Fibroblast of villous mesenchyme (primary cell): ENCODE measurements at regions not wholly inside any gene's neighbourhood (a gene's known extent, or its start where the extent isn't known, plus 50 kb on each side); places are given as distances from the start of the nearest gene placed in this dataset.

Source experiments
- DNase-seq: peaks from one replicate; pipeline ENCODE4 v3.0.0-alpha.2; 2010; ENCODE audit warnings: low read depth
- H3K4me3 ChIP-seq: 2 replicates; pipeline ENCODE4 v1.5.1; 2011; ENCODE audit warnings: low read depth, mild to moderate bottlenecking, low read length
- CTCF ChIP-seq: IDR thresholded peaks from 2 replicates; pipeline ENCODE4 v1.5.1; 2012; ENCODE audit warnings: low read depth, mild to moderate bottlenecking, low read length; ENCODE audit not compliant: insufficient read depth

DNA sequence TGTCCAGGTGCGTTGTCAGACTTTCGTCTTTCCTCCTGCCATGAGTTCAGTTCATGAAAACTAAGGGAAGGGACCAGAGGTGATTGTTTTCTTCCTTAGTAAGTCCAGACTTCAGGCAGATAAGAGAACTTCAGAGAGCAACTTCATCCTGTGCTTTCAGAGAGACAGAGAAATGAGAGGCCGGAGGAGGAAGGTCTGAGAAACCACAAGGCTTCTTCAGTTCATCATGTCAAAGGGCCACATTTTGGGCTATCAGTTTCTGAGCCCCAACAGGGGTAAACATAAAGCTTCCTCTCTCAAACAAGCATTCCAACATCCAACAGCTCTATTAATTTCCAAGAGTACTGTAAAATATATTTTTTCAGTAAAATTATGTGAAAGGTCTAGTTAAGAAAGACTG, 668.4 kb upstream of the NRP1 start:
- DNase-seq, result no peak
- H3K4me3 ChIP-seq, result no peak overlapping the region
- no peak for TF ChIP-seq CTCF

DNA sequence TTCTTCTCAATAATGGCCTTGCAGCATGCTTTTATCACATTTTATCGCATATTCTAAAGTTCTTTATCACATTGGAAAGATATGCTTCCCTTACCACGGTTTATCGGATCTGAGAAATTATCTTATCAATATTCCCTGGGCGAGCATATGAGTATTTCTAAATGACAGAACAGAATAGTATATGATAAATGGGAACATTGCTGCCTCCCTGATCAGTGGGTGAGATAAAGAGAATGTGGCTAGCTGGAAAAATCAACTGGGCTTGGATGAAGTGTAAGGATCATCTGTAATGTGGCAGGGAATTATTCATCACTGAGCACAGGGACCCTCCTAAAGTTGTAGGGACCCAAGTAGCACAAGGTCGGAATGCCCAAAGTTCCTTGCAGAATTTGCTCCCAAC, 667.4 kb upstream of the NRP1 start:
- no peak for DNase-seq
- TF ChIP-seq CTCF, result no peak
- H3K4me3 ChIP-seq, result no peak overlapping the region

DNA sequence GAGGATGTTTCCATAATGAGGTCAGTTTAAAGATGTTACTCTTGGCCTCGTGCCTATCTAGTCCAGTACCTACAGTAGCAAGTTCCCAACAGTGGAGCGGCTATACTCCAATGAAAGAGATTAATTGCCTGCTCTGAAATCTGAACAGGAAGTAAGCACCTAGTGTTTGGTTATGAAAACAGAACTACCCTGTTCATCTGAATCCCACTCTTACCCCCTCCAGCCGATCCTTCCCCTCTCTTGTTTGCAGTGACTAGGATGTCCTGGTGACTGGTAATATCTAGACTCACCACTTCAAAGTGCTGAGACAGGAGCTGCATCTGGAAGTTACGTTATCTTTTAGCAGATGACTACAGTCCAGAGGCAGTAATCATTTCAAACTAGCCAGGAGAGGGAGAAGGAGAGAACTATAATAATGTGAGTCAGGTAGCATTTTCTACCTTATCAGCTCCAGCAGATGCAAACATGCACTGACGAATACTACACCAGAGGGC, 666.7 kb upstream of the NRP1 start:
- no peak for DNase-seq
- TF ChIP-seq CTCF, result no peak
- no peak overlapping the region for H3K4me3 ChIP-seq

DNA sequence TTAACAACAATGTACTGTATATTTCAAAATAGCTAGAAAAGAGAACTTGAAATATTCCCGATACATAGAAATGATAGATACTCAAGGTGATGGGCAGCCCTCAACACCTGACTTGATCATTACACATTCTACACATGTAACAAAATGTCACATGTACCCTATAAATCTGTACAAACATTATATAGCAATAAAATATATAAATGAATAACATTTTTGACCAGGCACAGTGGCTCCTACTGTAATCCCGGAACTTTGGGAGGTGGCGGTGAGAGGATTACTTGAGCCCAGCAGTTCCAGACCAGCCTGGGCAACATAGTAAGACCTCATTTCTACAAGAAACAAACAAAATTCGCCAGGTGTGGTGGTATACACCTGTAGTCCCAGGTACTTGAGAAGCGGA, 659.5 kb upstream of the NRP1 start:
- no peak for DNase-seq
- TF ChIP-seq CTCF, result no peak
- no peak overlapping the region for H3K4me3 ChIP-seq

DNA sequence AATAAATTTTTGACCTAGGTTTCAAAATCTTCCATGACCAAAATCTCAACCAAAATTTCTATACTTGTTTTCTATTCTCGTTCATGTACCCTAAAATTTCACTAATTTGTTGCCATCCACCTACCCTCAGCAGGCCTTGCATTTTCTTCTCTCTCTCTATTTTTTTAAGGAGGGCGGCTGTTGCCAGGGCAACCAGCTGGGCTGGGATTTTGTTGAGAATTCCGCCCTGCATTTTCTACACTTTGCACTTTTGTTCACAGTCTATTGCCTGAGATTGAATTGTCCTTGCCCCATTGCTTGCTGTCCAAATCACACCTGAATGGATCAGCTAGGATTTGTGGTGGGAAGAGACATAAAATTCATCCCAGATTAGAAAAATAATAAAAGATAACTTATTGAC, 657.5 kb upstream of the NRP1 start:
- TF ChIP-seq CTCF, result no peak
- no peak overlapping the region for H3K4me3 ChIP-seq
- no peak for DNase-seq

DNA sequence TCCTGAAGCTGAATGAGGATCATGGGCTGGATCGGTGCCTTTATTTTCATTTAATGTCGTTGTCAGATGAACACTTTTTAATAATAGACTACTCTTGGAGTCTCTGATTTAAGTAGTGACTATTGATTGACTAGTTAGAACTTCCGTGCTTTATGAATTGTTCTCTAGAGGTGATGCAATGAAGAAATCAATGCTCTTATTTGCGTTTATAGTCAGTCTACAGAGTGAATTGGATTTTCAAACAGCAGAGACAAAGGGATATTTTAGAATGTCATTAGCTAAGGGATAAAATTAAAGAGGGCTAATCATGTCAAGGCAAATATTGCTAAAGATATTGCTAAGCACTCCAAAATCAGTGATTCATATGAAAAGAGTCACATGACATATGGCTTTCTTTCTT, 652.0 kb upstream of the NRP1 start:
- no peak overlapping the region for H3K4me3 ChIP-seq
- no peak for TF ChIP-seq CTCF
- DNase-seq, result no peak

- TF ChIP-seq CTCF, result no peak
- no peak for DNase-seq
- no peak overlapping the region for H3K4me3 ChIP-seq
Measured at GRCh38 chr10:33986016-33986415, 651.5 kb upstream of the NRP1 start.
